ENCODE measurements at regions not wholly inside any gene's neighbourhood (a gene's known extent, or its start where the extent isn't known, plus 50 kb on each side); places are given as distances from the start of the nearest gene placed in this dataset.
A peak's percentile ranks its signal among the peaks of the same experiment; 100 is the strongest.
"Not testable (repeated sequence)": the region's sequence is repeated elsewhere in the genome, so short reads cannot be mapped to it uniquely, and the experiment has no call there.

DNA sequence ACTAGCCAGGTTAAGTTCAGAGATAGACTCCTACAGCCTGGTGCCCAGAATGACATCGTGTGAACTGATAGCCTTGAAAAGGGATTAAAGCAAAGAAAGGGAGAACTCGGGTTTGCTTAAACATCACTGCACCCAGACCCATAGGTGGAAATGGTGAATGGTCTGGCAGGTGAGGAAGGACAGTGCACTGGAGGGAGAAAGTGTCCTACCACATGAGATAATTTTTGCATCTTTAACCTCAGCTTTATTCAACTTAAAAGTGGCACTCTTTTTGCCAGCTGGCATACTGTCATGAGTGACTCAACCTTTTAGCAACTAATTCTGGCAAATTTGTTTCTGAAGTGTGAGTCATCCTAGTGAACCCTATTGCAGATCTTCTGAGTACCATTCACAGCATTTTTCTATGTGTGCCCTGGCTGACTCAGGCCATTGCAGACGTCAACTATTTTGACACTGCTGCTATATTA is 53.0 kb upstream of the DAPP1 start:
- peak; percentile 3 for DNase-seq (ENCODE audit: extremely low read depth, low read depth, low spot score)

DNA sequence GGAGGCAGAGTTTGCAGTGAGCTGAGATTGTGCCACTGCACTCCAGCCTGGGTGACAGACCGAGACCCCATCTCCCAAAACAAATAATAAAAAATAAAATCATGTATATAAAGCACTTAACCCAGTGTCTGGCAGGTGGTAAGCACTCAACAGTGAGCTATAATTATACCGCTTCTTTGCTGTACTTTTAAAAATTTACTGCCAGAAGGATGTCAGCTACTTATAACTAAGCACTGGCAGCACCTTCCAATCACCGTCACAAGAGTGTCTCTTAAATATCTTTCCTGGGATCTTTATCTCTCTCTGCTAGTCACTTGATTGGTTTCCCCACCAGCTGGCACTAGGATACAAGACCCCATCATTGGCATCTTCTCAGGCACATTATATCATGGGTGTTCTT is 53.9 kb upstream of the DAPP1 start:
- DNase-seq (ENCODE audit: extremely low read depth, low read depth, low spot score): no peak

DNA sequence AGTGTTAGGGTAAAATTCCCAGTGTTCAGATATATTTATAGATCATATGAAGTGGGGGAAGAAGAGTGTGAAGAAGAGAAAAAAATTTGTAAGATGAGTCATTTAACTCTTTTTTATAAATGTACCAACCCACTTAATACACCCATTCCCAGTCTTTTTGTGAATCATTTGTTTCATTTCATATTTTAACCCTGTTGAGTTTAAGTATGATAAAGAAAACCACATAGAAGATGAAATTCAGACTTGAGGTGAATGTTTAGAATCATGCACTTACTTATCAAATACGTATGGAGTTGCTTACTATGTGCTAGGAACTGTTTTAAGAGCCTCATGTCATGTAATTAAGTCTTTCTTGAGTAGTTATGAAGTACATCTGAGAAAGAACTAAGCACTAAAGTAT is 56.6 kb upstream of the DAPP1 start:
- no peak for DNase-seq (ENCODE audit: extremely low read depth, low read depth, low spot score)

DNA sequence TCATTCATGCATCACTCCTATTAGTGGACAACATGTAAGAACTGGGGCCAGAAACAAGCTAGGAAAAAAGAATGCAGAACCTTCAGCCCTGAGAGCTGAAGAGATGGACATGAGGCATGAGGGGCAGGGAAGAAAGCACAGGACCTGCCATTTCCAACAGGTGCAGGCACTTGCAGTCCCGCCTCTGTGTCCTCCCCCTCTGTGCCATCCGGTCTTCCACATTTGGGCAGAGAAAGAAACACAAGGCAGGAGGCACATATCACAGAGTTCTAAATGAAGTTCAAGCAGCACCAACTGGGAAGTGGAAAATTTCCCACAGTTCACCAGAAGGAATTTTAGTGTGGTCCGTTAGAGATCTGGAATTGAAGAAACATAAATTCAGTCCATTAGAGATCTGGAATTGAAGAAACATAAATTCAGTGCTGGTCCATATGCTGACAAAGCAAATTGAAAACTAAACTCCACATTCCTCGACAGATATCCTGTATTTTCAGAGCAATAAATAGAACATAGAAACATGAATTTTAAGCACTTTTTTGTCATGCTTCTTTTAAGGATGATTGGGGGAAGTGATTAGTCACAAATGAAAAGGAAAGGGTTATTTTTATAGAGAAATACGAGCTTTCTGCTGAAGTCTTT is 57.2 kb upstream of the DAPP1 start:
- no peak for DNase-seq (ENCODE audit: extremely low read depth, low read depth, low spot score)

GRCh38 chr4:99755223-99755944 is 61.2 kb upstream of the DAPP1 start:
- no peak for DNase-seq (ENCODE audit: extremely low read depth, low read depth, low spot score)

- DNase-seq (ENCODE audit: extremely low read depth, low read depth, low spot score): no peak
Measured at GRCh38 chr4:99754756-99755155, 61.9 kb upstream of the DAPP1 start.

GRCh38 chr4:99753931-99754330 is 62.7 kb upstream of the DAPP1 start:
- DNase-seq (ENCODE audit: extremely low read depth, low read depth, low spot score): no peak

DNA sequence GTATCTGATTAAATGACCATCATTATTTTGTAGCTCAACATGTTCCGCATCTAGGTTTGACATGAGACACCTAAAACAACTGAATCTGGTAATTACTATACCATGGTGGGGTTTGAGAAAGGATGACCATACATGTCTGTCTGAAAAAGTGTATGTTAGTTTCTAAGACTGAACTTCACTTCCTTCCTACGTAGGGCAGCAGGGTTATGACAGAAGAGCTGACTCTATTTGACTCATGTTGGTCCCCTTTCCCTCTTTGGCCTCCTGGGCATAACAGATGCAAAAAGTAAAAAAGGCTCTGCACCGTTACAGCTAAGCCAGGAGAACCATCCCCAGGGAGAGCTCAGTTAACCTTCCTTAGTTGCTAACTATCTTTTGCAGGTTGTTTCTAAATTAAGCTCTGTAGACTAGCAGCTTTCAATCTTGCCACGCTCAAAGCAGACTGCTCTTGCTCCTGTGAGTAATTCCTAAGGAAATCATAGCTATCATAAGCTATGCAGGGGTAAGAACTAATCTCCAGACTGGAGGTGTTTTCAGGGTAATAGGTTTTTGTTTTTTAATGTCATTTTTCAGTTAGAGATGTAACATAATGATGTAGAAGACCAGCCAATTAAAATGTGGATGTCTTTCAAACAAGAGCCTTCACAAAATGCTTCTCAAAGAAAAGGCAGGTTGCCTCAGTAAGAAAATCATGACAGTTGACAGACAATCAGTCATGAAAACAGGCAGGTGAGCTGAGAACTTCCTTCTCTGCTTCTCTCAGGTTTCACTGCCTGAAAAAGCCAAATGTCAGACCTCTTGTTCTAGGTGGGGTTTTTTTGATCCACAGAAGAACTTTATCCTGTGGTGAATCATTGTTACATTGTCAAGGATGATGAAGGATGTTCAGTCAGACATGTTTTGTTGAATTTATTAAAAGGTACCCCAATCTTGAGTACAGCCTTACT is 66.9 kb upstream of the DAPP1 start:
- no peak for DNase-seq (ENCODE audit: extremely low read depth, low read depth, low spot score)

DNA sequence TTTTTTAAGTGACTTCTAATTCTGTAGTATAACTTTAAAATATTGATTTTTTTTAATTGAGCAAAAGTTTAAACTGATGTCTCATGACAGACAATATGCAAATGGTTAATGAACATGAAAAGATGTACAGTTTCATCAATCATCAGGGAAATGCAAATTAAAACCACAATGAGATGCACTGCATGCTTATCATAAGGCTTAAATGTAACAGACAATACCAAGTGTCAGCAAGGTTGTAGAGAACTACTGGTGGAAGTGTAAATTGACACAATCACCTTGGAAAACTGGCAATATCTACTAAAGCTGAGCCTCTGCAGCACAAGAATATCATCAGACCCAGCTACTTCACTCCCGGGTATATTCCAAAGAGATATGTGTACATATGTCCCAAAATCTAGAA is 70.2 kb upstream of the DAPP1 start:
- no peak for DNase-seq (ENCODE audit: extremely low read depth, low read depth, low spot score)

GRCh38 chr4:99736846-99737245 is 79.2 kb upstream of the C4orf54 start:
- no peak for DNase-seq (ENCODE audit: extremely low read depth, low read depth, low spot score)

DNA sequence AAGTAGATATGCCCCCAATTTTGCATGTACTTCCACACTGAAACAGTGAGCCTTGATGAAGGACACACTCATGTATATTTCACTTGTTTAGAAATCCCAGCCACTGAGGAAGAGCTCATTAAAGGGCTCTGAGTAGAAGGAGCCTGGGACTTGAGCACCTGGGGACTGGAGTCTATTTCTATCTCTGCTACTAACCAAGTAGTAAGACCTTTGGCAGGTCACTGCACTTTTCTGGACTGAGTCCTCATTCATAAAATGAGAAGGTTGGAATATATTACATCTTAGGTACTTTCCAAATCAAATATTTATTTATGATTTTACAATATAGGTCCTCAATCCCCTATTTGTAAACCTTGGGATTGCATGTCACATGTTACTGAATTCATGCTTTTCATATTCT is 78.2 kb upstream of the C4orf54 start:
- no peak for DNase-seq (ENCODE audit: extremely low read depth, low read depth, low spot score)

DNA sequence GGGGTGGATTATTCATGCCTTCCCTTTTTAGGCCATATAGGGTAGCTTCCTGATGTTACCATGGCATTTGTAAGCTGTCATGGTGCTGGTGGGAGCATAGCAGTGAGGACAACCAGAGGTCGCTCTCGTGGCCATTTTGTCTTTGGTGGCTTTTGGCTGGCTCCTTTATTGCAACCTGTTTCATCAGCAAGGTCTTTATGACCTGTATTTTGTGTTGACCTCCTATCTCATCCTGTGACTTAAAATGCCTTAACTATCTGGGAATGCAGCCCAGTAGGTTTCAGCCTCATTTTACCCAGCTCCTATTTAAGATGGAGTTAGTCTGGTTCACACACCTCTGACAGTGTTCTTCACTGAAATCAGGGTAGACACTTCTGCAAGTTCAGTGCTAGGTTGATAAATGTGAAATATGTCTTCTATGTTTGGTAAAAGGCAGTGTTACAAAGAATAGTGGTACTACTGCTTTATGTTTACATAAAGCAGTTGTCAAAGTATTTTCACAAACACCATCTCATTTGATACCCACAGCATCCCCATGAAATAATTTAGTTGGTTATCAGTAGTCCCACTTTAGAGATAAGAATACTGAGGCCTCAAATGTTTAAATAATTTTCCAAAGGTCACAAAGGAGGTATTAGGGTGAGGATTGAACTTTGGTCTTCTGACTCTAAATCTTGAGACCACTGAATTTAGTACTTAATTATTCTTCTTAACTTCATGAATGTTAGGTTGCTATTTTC is 77.1 kb upstream of the C4orf54 start:
- DNase-seq (ENCODE audit: extremely low read depth, low read depth, low spot score): no peak

GRCh38 chr4:99733455-99733854 is 75.8 kb upstream of the C4orf54 start:
- DNase-seq (ENCODE audit: extremely low read depth, low read depth, low spot score): not testable (repeated sequence)

DNA sequence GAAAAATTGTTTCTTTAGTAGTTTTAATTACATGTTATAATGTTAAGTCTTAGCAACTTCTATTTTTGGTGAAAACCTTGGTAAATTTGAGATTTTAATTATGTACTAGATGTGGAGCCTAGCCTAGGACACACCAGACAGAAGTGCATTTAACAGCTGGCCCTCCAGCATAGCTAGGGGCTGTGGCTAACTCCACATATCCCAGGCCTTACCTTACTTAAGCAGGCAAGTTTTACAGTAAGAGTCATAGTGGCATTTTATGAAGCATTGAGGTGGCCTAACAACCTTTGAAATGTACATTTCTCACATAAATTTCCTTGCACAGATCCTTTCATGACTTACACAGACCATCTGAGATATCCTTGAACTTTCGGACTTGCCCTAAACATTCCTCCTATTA is 71.6 kb upstream of the C4orf54 start:
- DNase-seq (ENCODE audit: extremely low read depth, low read depth, low spot score): no peak

- no peak for DNase-seq (ENCODE audit: extremely low read depth, low read depth, low spot score)
Measured at GRCh38 chr4:99724067-99724466, 66.4 kb upstream of the C4orf54 start.

DNA sequence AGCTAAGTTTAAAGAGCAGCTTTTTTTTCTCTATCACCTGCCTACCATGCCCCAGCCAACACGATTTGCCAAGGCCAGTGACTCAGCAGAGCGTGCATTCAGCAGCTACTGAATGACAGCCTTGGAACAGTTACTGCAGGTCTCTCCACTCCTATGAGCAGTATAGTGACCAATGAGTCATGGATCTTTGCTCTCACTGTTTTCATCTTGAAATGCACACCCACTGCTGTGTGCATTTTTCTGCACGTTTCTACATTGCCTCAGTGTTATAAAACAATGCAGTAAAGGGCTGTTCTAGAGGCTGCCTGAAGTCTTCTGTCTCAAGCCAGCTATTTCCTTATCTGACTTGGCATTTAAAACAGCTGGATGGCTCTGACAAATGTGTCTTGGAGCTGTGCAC is 66.0 kb upstream of the C4orf54 start:
- DNase-seq (ENCODE audit: extremely low read depth, low read depth, low spot score): no peak

DNA sequence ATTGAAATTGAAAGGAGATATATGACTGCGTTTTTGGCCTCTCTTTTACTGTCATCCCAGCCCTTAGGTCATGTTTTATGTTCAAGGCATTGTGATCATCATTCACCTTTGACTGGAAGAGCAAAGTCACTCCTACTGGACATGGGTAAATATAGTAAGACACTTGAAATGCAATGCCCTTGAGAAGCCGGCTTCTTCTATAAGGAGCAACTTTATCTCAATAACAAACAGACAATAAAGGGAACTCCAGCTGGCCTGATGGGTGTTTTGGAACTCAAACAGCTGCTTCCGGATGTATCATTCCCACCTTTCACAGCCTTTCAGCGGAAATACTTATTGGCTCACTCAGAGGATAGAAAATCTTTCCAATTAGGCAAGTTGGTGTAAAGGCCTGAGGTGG is 65.1 kb upstream of the C4orf54 start:
- DNase-seq (ENCODE audit: extremely low read depth, low read depth, low spot score): no peak

DNA sequence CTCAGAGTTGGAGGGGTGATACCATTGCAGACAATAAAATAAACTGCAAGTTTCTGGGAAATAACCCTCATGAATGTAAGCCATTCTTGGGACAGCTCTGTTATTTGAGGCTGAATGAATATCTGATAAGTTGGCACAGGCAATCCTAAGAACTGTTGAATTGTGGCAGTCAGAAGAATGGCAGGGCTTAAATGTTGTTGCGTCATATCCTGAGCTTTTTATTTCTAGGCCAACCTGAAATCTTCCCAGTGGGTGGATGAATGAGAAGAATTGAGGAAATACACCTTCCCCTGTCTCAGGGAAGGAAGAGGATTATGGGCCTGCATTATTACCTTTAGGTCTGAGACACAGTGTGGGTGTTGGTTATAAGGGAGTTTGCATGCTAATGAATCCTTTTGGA is 64.4 kb upstream of the C4orf54 start:
- DNase-seq (ENCODE audit: extremely low read depth, low read depth, low spot score): no peak

- no peak for DNase-seq (ENCODE audit: extremely low read depth, low read depth, low spot score)
Measured at GRCh38 chr4:99720206-99720605, 62.6 kb upstream of the C4orf54 start.

GRCh38 chr4:99716996-99717395 is 59.4 kb upstream of the C4orf54 start:
- no peak for DNase-seq (ENCODE audit: extremely low read depth, low read depth, low spot score)

DNA sequence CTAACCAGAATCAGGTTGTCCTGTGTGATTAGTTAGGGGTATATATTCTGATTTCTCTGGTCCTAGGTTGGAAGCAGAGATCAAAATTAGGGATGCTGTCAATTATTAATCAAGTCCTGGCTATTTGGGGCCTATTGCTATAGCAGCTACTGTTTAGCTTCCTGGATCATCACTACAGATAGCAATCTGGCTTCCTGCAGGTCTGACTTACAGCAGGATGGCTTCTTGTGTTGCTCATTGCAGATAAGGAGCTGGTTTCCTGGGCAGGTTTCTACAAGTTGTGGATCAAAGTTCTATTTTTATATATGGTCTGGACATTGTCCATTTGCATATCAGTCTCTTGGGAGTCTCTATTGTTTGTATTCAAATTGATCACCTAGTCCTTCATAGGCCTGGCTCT is 57.7 kb upstream of the C4orf54 start:
- no peak for DNase-seq (ENCODE audit: extremely low read depth, low read depth, low spot score)

All from glomerular endothelial cell (primary cell).